GM18909 (cell line): ENCODE measurements at regions not wholly inside any gene's neighbourhood (a gene's known extent, or its start where the extent isn't known, plus 50 kb on each side); places are given as distances from the start of the nearest gene placed in this dataset.
"Not testable (repeated sequence)": the region's sequence is repeated elsewhere in the genome, so short reads cannot be mapped to it uniquely, and the experiment has no call there.

Source experiments
- ATAC-seq: cut with Tn5 transposase; IDR thresholded peaks from one replicate; pipeline ENCODE4 v1.9.1; 2021; ENCODE audit warnings: mild to moderate bottlenecking; ENCODE audit not compliant: unreplicated experiment, poor library complexity

DNA sequence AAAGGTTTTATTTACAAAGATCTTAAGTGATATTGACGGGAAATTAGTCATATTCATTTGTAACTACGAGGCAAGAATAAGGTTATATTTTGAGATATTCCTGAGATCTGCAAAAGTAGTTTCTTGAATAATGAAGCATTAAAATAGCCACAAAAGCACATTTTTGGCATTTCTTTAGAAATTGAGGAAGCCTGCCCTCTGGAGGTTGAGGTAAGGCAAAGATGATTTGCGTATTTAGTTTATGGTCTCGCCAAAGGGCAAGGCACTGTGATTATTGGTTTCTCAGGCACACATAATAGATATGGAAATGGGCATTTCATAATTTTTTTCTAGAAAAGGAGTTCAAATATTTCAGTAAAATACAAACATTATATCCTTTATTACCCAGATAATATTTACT lies 143.7 kb upstream of the RPRM start:
- no peak for ATAC-seq

DNA sequence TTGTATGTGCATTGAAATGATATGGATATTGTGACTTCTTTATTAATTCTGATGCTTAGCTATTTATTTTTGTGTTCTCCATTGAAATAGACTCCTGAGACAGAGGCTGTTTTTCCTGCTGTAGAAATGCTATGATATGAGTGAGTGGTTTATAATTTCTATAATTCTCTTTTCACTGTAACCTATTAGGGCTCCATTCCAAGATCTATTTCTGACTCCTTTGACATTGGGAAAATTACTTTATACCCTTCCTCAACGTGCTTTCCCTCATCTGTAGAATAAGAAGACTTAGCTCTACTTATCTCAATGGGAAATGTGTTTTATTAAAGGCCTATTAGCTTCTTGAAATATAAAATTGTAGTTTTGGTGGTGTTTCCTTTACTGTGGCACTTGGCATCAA lies 144.5 kb upstream of the RPRM start:
- ATAC-seq = no peak

DNA sequence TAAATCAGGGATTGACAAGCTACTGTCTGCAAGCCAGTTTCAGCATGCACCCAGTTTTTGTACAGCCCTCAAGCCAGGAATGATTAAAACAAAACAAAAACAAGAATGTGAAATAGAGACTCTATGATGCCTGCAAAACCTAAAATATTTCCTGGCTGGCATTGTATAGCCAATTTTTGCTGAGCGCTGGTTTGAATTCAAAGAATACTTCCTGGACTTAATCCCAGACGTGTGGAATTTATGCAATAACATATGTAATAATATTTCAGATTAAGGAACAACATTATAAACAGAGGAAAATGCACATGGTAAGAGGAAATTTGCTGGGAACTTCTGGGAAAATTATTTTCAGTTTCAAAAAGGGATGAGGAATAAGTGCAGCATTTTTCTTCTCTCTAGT lies 148.1 kb upstream of the RPRM start:
- no peak for ATAC-seq

DNA sequence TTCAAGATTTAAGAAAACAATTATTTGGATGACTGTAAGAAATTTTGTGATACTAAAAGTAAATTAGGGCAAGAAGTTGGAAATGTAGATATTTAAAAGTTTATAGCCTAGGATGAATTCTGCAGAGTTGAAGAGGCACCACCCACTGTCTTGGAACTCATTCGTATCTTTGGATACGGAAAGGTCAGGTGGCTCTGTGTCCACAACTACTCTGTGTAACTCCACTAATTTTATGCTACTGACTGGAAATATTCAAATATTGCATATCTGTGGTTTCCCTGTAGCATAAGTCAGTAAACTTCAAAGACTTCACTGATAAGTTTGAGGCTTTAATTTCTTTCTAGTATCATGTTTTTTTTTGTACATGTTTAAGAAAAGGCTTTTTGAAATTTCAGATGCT lies 156.9 kb upstream of the RPRM start:
- no peak for ATAC-seq

DNA sequence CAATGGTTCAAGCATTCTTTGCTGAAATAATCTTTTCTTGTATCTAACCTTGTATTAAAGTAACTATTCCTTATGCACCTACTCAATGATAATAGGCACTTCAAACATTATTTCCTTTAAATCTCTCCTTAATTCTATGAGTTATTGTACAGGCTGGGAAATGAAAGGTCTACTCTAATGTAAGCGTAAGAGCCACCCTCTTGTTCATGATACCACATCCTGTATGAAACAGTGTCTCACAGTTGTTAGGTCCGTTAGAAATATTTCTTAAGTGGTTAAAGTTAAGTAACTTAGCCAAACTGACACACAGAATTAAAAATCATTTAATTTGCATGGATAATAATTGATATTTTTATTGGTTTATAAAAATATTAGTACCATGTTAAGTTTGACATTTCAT lies 162.5 kb upstream of the RPRM start:
- ATAC-seq = no peak

DNA sequence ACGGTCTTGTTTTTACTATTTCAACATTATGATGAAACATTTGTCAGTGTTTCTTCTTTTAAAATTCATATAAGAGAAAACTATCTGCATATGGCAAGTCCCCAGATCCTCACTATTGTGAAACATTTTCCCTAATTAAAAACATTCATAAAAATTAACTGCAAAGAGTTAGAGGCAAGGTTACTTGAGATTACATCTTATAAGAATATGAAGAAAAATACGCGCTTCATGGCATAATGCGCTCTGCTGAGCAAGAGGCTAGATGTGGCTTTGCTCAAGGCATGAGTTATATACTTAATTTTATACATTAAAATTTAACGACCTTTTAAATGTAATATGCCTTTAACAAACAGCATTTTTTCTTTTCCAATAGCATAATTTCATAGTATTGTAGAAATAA lies 166.4 kb upstream of the RPRM start:
- ATAC-seq = no peak

DNA sequence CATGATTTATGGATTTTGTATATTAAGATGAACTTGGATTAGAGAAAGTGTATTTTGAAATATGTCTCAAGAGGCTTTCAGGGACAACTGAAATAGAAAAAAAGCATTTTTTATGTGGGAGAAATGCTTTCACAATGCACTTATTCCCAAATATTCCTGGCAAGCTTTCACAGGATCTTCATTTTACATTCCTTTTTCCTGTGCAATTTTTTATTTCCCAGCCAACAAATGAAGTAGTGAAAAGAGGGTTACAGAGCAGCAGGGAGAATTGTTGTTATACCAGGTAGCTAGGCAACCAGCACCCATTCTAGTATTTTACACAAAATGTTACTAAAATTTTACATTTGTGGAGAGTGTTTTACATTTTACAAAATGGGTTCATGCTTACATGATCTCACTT lies 167.0 kb upstream of the RPRM start:
- no peak for ATAC-seq

DNA sequence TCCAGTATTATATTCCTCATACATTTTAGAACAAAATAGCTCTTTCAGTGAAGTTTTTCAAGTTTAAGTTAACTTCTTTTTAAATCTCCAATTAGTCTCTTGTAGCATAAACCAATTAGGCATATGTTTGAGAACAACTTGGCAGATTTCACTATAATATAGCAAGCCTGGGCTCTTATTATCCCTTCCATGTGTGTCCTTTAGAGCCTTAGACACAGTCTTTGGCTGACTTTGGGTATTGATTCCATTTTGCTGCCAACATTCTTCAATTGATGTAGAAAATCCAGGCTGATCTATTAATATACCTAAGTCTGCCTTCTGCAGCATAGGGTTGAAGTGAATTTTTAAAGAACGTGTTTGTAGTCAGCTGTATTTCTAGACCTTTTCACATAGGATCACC lies 179.1 kb upstream of the RPRM start:
- no peak for ATAC-seq

DNA sequence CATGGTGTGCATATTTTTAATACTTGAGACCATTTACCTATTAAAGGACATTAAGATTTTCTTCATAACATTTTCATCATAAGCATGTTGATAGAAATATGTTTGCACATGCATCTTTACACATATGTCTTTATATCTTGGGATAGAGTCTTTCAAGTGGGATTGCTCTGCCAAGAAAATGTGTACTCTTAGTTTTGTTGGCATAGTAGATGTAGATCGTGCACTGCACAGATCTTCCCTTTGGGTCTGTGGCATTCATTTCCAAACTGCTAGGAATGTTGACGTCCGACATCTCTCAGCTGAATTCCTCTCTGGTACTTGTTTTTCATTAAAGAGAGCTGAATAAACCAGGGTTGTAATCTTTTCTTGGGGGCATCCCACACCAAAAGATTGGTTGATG lies 183.2 kb upstream of the RPRM start:
- ATAC-seq = no peak

DNA sequence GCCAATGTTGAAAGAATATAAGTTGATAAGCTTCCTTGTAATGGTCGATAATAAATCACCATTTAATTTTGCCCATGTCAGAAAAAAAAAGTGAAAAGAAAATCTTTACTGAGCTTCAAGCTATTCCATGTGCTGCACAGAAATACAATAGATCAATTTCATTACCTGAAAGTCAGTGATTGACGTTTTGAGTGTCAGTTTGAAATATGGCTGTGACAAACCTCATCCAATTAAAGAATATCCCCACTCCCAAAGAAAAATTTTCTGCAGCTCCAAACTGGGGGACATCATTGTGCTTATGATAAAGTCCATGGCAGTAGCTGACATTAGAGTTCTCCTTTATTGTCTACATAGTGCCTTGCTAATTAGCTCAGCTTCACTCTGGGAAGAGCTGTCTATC lies 184.8 kb upstream of the RPRM start:
- ATAC-seq = no peak

DNA sequence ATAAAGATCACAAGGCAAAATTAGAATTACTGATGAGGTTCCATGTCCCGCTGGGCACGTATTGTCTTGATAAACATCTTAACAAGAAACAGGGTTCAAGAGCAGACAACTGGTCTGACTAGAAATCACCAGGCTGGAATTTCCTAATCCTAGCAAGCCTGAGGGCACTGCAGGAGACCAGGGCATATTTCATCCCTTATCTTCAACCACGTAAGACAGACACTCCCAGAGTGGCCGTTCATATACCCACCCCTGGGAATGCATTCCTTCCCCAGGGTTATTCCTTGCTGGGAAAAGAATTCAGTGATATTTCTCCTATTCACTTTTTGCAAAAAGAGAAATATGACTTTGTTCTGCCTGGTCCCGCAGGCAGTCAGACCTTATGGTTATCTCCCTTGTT lies 185.4 kb upstream of the RPRM start:
- not testable (repeated sequence) for ATAC-seq

DNA sequence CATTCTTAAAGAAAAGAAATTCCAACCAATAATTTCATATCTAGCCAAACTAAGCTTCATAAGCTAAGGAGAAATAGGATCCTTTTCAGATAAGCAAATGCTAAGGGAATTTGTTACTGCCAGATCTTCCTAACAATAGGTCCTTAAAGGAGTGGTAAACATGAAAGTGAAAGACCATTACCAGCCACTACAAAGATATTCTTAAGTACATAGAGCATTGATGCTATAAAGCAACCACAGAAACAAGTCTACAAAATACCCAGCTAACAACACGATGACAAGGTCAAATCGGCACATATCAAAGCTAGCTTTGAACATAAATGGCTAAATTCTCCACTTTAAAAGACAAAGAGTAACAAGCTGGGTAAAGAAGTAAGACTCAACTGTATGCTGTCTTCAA lies 188.9 kb upstream of the RPRM start:
- ATAC-seq = no peak

DNA sequence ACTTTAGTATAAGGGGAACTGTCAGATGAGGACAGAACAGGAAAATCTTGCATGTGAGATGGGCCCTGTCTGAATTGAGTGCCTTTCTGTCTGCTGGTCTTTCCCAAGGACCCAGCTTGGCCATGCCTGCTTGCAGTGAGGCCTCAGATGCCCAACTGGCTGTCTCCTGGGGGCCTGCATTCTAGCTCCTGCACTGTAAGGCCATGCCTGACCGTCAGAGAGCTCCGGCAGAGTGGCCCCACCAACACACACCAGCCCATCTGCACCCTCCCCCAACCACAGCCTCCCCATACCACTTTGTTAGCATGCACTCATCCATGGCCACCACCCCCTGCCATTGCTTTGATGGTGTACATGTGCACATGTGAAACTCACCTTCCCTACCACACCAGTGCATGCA lies 190.4 kb upstream of the RPRM start:
- ATAC-seq = no peak

DNA sequence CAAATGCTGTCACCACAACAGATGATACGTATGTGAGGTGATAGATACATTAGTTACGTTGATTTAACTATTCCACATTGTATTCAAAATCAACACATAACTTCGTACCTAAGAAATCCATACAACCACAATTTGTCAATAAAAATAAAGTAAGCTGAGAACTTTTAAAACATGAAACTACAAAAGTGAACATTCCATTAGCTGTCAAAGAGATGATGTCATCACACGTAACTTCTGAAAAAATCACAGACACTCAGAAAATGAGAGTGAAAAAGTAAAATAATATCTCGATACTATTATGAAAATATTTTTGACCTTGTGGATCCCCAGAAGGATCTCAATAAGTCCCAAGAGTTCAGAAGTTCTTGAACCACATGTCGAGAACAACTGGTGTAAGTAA lies 161.6 kb upstream of the GALNT13 start:
- ATAC-seq = no peak

DNA sequence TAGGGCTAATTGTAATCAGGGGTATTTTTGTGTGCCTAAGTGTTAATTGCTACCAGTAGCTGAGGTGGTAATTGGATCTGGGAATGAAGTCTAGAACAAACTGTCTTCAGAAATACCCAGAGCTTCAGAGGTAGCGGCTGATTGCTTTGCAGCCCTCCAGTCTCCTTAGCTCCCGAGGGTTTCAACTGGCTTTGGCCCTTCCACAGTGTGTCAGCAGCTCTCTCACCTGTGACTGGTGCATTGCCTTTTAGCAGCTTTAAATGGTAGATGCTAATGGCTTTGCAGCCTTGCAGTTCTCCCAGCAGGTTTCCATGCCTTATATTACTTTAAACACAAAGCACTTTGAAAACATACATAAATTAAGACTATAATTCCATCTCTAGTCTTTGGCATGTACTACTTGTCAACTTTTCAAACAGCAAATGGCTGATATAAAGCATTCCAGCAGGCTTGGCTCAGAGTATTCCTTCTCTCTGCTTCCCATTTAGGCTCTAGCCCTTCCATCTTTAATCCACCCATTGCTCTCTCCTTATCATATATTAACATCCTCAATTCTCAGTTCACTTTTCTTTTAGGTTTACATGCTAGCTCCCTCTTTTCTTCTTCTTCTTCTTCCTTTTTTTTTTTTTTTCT lies 156.4 kb upstream of the GALNT13 start:
- ATAC-seq = no peak

DNA sequence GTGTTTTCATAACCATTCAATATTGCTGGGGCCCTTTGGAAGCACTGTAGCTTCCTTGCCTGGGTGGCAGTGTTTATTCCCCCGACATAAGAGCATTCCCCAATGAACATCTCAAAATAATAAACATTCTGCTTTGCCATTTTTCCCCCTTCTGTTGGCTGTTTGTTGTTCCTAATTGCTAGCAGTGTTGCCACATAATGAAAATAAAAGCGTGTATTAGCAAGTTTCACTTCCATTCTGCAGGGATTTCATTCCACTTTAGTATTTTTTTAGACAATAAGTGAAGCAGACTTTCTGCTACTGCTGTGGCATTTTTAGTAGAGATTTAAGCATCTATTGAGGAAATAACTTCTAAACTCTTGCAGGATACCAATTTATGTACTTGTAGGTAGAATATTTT lies 154.7 kb upstream of the GALNT13 start:
- ATAC-seq = no peak

DNA sequence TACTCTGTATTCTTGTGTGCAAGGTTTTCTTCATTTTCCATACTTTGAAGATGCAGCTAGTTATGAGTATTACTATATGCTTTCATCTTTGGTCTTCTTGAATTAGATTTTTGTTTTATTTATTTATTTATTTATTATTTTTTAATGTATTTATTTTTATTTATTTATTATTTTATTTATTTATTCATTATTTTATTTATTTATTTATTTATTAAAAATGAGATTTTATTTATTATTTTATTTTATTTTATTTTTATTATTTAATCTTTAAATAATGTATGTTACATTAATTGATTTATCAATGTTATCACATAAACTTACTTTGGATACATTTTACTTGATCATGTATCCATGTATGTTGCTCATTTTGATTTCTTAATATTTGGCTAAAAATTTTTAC lies 132.3 kb upstream of the GALNT13 start:
- no peak for ATAC-seq

DNA sequence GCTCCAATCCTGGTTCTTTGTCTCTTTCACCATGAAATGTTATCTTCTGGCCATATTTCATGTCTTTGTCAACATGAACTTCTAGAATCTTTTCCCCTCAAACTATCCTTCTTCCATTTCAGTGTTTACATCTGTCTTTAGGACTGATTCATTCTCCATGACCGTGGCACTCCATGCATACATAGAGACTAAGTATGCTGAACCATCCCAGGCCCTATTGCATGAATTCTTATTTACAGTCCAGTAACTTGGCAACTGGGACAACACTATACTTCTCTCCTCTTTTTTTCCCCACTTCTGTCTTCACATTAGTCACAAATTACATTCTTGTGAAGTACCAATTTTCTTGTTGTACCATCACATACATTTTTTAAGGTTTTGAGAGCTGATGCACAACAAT lies 109.8 kb upstream of the GALNT13 start:
- no peak for ATAC-seq

DNA sequence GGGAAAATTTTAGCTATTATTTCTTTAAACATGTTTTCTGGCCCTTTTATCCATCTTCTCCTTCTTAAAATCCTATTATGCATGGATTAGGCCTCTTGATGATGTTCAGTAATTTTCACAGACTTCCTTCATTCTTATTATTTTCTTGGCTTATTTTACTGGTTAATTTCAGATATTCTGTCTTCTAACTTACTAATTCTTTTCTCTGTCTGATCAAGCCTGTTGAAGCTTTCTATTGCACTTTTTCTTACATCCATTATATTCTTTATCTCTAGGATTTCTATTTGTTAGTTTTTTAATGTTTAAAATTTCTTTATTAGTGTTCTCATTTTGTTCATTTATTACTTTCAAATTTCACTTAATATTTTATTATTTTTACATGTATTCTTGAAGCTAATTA lies 105.3 kb upstream of the GALNT13 start:
- ATAC-seq = no peak

DNA sequence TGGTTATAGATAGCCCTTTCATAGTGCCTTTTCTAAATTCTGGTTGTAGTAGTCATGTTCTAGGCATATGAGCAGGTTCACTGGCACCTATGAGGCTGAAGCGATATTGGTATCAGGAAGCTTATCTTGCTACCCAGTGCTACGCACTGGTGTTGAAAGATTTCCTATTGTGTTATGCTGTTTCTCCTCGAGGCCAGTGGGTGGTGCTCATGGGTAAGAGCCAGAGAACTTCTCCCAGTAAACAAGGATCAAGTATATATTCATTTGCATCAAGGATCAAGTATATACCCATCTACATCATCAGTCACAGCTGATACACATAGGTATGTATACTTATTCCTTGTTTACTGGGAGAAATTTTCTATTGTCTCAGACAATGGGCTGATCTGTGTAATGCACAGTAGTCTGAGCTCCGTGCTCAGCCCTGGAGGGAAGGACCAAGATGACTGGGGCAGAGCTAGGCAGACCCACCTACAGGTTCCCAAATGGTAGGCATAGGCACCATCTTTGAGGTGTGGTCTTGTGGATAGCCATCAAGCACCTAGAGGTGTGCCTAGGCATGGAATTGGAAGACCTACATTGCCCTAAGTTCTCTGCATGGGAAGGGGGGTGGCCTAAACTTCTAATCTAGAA lies 101.2 kb upstream of the GALNT13 start:
- no peak for ATAC-seq

DNA sequence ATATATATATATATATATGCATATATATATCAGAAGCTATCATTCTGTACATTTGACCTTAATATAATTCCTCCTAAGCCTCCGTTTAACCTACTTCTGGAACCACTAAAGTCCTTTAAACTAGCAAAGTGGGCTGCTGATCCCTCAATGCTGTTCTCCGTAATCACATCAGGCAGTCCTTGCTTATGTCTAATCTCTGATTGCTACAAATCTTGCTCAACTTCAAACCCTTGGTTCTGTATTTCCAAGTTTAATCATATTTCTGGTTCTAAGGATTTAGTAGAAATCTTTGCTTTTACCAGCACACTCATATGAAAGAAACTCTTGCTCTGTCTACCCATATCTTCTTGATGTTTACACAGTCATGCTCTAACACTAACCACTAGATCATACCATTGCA lies 91.5 kb upstream of the GALNT13 start:
- no peak for ATAC-seq

DNA sequence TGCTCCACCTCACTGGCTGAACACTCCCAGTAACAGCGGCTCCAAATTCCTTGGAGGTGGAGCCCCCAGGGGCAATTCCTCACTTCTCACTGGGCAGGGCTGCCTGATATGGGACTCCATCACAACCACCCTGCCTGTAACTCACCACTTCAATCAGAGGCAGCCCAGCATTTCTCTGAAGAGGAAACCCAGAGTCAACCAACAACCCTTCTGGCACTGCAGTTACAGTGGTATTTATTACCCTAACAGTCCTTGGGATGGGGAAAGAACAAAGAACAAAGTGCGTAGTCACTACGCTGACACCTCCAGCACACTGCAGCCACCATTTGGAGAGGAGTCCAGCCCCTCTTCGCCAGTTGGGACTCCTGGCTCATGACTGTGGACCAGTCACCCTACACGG lies 85.7 kb upstream of the GALNT13 start:
- ATAC-seq = no peak

DNA sequence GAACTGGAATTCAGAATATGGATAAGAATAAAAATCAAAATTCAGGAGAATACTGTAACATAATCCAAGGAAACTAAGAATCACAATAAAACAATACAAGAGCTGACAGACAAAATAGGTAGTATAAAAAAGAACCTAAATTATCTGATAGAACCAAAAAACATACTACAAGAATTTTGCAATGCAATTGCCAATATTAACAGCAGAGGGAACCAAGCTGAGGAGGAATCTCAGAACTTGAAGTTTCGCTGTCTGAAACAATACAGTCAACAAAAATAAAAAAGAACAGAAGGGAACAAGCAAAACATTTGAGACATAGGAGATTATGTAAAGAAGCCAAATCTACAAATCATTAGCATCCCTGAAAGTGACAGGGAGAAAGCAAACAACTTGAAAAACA lies 84.1 kb upstream of the GALNT13 start:
- no peak for ATAC-seq
